ENCODE measurements at regions not wholly inside any gene's neighbourhood (a gene's known extent, or its start where the extent isn't known, plus 50 kb on each side); places are given as distances from the start of the nearest gene placed in this dataset.

DNA sequence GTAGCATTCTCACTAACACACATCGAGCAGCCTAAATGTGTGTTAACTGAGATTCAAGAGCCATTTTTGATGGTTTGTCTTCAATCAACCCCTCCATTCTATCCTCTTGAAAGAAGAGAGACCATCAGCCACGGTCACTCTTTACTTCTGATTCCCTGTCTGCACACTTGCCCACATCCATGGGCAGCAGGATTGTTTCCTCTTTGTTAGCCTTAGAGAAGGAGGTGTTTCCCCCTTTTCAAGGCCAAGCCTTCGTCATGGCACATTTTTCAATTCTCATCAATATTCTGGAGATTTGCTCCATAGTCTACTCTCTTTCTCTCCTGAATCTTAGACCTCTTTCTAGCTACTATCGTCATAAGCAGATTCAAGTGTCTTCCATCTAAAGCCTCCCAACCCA, 522.4 kb upstream of the NAALADL2 start:
- TF ChIP-seq CTCF (IDR thresholded peaks at IDR 0.05) = no peak
- TF ChIP-seq EZH2 (IDR thresholded peaks at IDR 0.05) = no peak
